HCT116 (cell line): ENCODE measurements at regions not wholly inside any gene's neighbourhood (a gene's known extent, or its start where the extent isn't known, plus 50 kb on each side); places are given as distances from the start of the nearest gene placed in this dataset.
"Not testable (repeated sequence)": the region's sequence is repeated elsewhere in the genome, so short reads cannot be mapped to it uniquely, and the experiment has no call there.

Experiments
- ATAC-seq: fragments of 200-7000 bp; cut with Tn5 transposase; 2 replicates; pipeline ENCODE4 v1.9.1; 2020; ENCODE audit warnings: mild to moderate bottlenecking, moderate library complexity
- BruUV-seq: library from RNA; stranded (reverse); fragments of 400-500 nt; replicated peaks from 2 replicates; lab custom pipeline; 2021; lab: Mats Ljungman, UMichigan
- CTCF ChIA-PET: fragments of 300-600 bp; sonication (Branson Sonifier 250); formaldehyde crosslinking; loops from one replicate; lab custom pipeline; 2021; ENCODE audit warnings: antibody characterized with exemption; lab: Charles Lee
- POLR2A ChIA-PET: fragments of 300-600, 350-600 bp; sonication (Branson Sonifier 250); formaldehyde crosslinking; loops from one replicate; lab custom pipeline; 2021; ENCODE audit warnings: antibody characterized with exemption; lab: Charles Lee
- RAD21 ChIA-PET, 2 experiments: fragments of 300-600 bp; sonication (Branson Sonifier 250); formaldehyde crosslinking; loops; one replicate each; lab custom pipeline; 2023; ENCODE audit warnings: low total read pairs in 2 of 2; ENCODE audit not compliant: uncharacterized antibody in 2 of 2, unreplicated experiment in 2 of 2, low non-redundant PET in 1 of 2; lab: Charles Lee
- DNase-seq: peaks from one replicate; pipeline ENCODE4 v3.0.0-alpha.2; 2010; ENCODE audit warnings: low read depth, low spot score
- H2AFZ ChIP-seq: fragments of 200-600 bp; shearing (Covaris generic), sonication (generic); 2 replicates; pipeline ENCODE4 v1.6.1; 2017; ENCODE audit warnings: low read depth, mixed run types, mixed read lengths, antibody characterized with exemption, low read length; ENCODE audit not compliant: poor library complexity, severe bottlenecking
- H3K27ac ChIP-seq: 2 replicates; pipeline ENCODE4 v1.5.1; 2012; ENCODE audit warnings: low read depth, low read length
- H3K27me3 ChIP-seq: fragments of 200-600 bp; sonication (generic); 2 replicates; pipeline ENCODE4 v1.6.1; 2016; ENCODE audit warnings: mixed run types, low read length, mixed read lengths; ENCODE audit not compliant: insufficient read depth
- H3K36me3 ChIP-seq, 2 experiments: fragments of 200-500 bp in 1 of 2; fragments of 200-600 bp in 1 of 2; sonication (Bioruptor generic) in 1 of 2; sonication (generic) in 1 of 2; 2 replicates each; pipeline versions ENCODE4 v1.5.1 to v1.6.1; 2014 to 2016; ENCODE audit warnings: low read length in 2 of 2, inconsistent platforms in 1 of 2, mixed read lengths in 1 of 2, mixed run types in 1 of 2; ENCODE audit not compliant: insufficient read depth in 2 of 2, control insufficient read depth in 1 of 2
- H3K4me1 ChIP-seq, 2 experiments: fragments of 200-600 bp in 1 of 2; sonication (generic) in 1 of 2; 2 replicates each; pipeline versions ENCODE4 v1.5.1 to v1.6.1; 2012 to 2017; ENCODE audit warnings: low read length in 2 of 2, inconsistent platforms in 1 of 2, mild to moderate bottlenecking in 1 of 2, mixed read lengths in 1 of 2, mixed run types in 1 of 2, moderate library complexity in 1 of 2; ENCODE audit not compliant: insufficient read depth in 2 of 2, control insufficient read depth in 1 of 2
- H3K4me2 ChIP-seq: fragments of 200-600 bp; sonication (generic); 2 replicates; pipeline ENCODE4 v1.6.1; 2017; ENCODE audit warnings: mixed run types, low read length, mixed read lengths
- H3K4me3 ChIP-seq, 2 experiments: fragments of 200-600 bp in 1 of 2; sonication (generic) in 1 of 2; replicated peaks in 1 of 2; 2 replicates each; pipeline ENCODE4 v1.5.1; 2011 to 2016; ENCODE audit warnings: low read length in 2 of 2, control low read depth in 1 of 2, low read depth in 1 of 2, mild to moderate bottlenecking in 1 of 2, mixed read lengths in 1 of 2, mixed run types in 1 of 2
- H3K79me2 ChIP-seq: fragments of 200-600 bp; sonication (generic); 2 replicates; pipeline ENCODE4 v1.6.1; 2017; ENCODE audit warnings: mild to moderate bottlenecking, mixed run types, low read length, moderate library complexity, mixed read lengths; ENCODE audit not compliant: insufficient read depth
- H3K9ac ChIP-seq: fragments of 200-600 bp; sonication (generic); 2 replicates; pipeline ENCODE4 v1.6.1; 2016; ENCODE audit warnings: low read length, mixed read lengths
- H3K9me2 ChIP-seq: fragments of 200-600 bp; sonication (generic), shearing (Covaris generic); 2 replicates; pipeline ENCODE4 v1.6.1; 2017; ENCODE audit warnings: mixed run types, mild to moderate bottlenecking, moderate library complexity; ENCODE audit not compliant: insufficient read depth
- H3K9me3 ChIP-seq, 2 experiments: fragments of 200-500 bp in 1 of 2; fragments of 200-600 bp in 1 of 2; sonication (Bioruptor generic) in 1 of 2; sonication (generic) in 1 of 2; 2 replicates each; pipeline ENCODE4 v1.6.1; 2014 to 2017; ENCODE audit warnings: low read length in 2 of 2, mixed read lengths in 2 of 2, inconsistent platforms in 1 of 2, low read depth in 1 of 2, mild to moderate bottlenecking in 1 of 2, mixed run types in 1 of 2, moderate library complexity in 1 of 2; ENCODE audit not compliant: control insufficient read depth in 1 of 2, insufficient read depth in 1 of 2
- H4K20me1 ChIP-seq: fragments of 200-600 bp; sonication (generic), shearing (Covaris generic); 2 replicates; pipeline ENCODE4 v1.6.1; 2017; ENCODE audit warnings: mixed run types, mild to moderate bottlenecking, moderate library complexity; ENCODE audit not compliant: insufficient read depth
- CEBPB ChIP-seq: IDR thresholded peaks from 2 replicates; pipeline ENCODE4 v1.6.1; 2012; ENCODE audit warnings: low read depth
- ELF1 ChIP-seq: IDR thresholded peaks from 2 replicates; pipeline ENCODE4 v1.6.1; 2012; ENCODE audit warnings: low read depth, borderline replicate concordance
- EZH2phosphoT487 ChIP-seq: fragments of 200-600 bp; IDR thresholded peaks from 2 replicates; pipeline ENCODE4 v1.6.1; 2018; ENCODE audit warnings: antibody characterized with exemption, borderline replicate concordance
- FOSL1 ChIP-seq: IDR thresholded peaks from 2 replicates; pipeline ENCODE4 v1.6.1; 2012; ENCODE audit warnings: low read depth
- POLR2A ChIP-seq: IDR thresholded peaks from 2 replicates; pipeline ENCODE4 v1.7.0; 2011; ENCODE audit warnings: borderline replicate concordance; ENCODE audit not compliant: insufficient read depth, insufficient read length; ENCODE audit errors: extremely low read depth
- RAD21 ChIP-seq: IDR thresholded peaks from 2 replicates; pipeline ENCODE4 v1.6.1; 2012; ENCODE audit warnings: low read depth, mild to moderate bottlenecking
- SIN3A ChIP-seq: IDR thresholded peaks from 2 replicates; pipeline ENCODE4 v1.6.1; 2012; ENCODE audit warnings: low read depth
- SP1 ChIP-seq: IDR thresholded peaks from 2 replicates; pipeline ENCODE4 v1.6.1; 2012; ENCODE audit warnings: low read depth
- TCF7L2 ChIP-seq: IDR thresholded peaks from 2 replicates; pipeline ENCODE4 v1.7.0; 2011; ENCODE audit warnings: borderline replicate concordance, inconsistent platforms; ENCODE audit not compliant: insufficient read depth, insufficient read length; ENCODE audit errors: extremely low read depth
- ZFX ChIP-seq: fragments of 450-650 bp; IDR thresholded peaks from 2 replicates; pipeline ENCODE4 v1.6.1; 2017
- ZNF274 ChIP-seq: fragments of 200-500 bp; sonication (Bioruptor generic); IDR thresholded peaks from 2 replicates; pipeline ENCODE4 v1.6.1; 2014; ENCODE audit warnings: mild to moderate bottlenecking, low read depth, low read length, inconsistent platforms
- intact Hi-C: fragments of 100-400 bp; cut with micrococcal nuclease; formaldehyde crosslinking; loops from 2 replicates; pipeline ENCODE4 v1.10.0; 2022
- TF ChIP-seq, protein P1 (sequence below): IDR thresholded peaks from 2 replicates; pipeline ENCODE4 v1.6.1; 2011; ENCODE audit warnings: mild to moderate bottlenecking, low read length, moderate library complexity; ENCODE audit not compliant: insufficient replicate concordance; ENCODE audit errors: extremely low read depth
- TF ChIP-seq, protein P2 (sequence below): IDR thresholded peaks from 2 replicates; pipeline ENCODE4 v1.6.1; 2012; ENCODE audit warnings: low read depth
- TF ChIP-seq, protein P3 (sequence below): IDR thresholded peaks from 2 replicates; pipeline ENCODE4 v1.6.1; 2012

DNA sequence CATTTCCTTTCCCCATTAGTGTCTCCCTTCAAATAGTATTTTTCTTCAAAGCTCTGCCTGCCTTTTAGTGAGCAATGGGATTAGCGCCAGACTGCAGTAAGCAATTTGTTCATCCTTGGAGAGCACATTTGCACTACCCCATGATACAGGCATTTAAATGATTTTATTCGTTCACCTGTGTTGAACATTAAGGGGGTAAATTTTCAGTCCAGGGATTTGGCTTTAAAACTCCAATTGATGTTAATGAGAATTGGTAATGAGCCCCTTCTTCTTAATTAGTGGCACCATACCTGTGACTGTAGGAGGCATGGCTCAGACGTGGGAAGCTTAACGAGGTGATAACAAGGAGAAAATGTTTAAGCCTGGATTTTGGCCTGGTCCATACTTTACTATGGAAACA lies 161.4 kb upstream of the NANOGP8 start:
- BruUV-seq = no TSS peak
- Histone ChIP-seq H3K4me1 (peaks cover 0 to 5% of the 10 kb centered on the region in 2 experiments; a peak in 1 of 4 replicates), H3K27me3 (no peaks in the 10 kb centered on the region), H3K4me3 (no peak overlapping the region), H3K9me3 (no peaks in the 10 kb centered on the region), H3K9me2 (no peaks in the 10 kb centered on the region), H3K9ac (no peak overlapping the region), H2AFZ (no peak overlapping the region), H3K4me2 (no peak overlapping the region), H3K79me2 (no peaks in the 10 kb centered on the region), H3K27ac (no peak overlapping the region), H3K36me3 (no peaks in the 10 kb centered on the region), H4K20me1 (no peaks in the 10 kb centered on the region)
- POLR2A ChIA-PET = no interaction called here
- DNase-seq (no peak), ATAC-seq (no peak)
- intact Hi-C loops = no loop called here
- TF ChIP-seq CEBPB (no peak), SIN3A (no peak), SP1 (no peak), EZH2phosphoT487 (no peak), FOSL1 (no peak), ZNF274 (no peak), RAD21 (no peak), TCF7L2 (no peak), ZFX (no peak), POLR2A (no peak), ELF1 (no peak)
- TF ChIP-seq, protein P1, sequence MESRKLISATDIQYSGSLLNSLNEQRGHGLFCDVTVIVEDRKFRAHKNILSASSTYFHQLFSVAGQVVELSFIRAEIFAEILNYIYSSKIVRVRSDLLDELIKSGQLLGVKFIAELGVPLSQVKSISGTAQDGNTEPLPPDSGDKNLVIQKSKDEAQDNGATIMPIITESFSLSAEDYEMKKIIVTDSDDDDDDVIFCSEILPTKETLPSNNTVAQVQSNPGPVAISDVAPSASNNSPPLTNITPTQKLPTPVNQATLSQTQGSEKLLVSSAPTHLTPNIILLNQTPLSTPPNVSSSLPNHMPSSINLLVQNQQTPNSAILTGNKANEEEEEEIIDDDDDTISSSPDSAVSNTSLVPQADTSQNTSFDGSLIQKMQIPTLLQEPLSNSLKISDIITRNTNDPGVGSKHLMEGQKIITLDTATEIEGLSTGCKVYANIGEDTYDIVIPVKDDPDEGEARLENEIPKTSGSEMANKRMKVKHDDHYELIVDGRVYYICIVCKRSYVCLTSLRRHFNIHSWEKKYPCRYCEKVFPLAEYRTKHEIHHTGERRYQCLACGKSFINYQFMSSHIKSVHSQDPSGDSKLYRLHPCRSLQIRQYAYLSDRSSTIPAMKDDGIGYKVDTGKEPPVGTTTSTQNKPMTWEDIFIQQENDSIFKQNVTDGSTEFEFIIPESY = no peak
- TF ChIP-seq, protein P2, sequence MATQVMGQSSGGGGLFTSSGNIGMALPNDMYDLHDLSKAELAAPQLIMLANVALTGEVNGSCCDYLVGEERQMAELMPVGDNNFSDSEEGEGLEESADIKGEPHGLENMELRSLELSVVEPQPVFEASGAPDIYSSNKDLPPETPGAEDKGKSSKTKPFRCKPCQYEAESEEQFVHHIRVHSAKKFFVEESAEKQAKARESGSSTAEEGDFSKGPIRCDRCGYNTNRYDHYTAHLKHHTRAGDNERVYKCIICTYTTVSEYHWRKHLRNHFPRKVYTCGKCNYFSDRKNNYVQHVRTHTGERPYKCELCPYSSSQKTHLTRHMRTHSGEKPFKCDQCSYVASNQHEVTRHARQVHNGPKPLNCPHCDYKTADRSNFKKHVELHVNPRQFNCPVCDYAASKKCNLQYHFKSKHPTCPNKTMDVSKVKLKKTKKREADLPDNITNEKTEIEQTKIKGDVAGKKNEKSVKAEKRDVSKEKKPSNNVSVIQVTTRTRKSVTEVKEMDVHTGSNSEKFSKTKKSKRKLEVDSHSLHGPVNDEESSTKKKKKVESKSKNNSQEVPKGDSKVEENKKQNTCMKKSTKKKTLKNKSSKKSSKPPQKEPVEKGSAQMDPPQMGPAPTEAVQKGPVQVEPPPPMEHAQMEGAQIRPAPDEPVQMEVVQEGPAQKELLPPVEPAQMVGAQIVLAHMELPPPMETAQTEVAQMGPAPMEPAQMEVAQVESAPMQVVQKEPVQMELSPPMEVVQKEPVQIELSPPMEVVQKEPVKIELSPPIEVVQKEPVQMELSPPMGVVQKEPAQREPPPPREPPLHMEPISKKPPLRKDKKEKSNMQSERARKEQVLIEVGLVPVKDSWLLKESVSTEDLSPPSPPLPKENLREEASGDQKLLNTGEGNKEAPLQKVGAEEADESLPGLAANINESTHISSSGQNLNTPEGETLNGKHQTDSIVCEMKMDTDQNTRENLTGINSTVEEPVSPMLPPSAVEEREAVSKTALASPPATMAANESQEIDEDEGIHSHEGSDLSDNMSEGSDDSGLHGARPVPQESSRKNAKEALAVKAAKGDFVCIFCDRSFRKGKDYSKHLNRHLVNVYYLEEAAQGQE = no peak
- TF ChIP-seq, protein P3, sequence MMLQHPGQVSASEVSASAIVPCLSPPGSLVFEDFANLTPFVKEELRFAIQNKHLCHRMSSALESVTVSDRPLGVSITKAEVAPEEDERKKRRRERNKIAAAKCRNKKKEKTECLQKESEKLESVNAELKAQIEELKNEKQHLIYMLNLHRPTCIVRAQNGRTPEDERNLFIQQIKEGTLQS = no peak
- CTCF ChIA-PET = no interaction called here
- RAD21 ChIA-PET = no interaction called here

DNA sequence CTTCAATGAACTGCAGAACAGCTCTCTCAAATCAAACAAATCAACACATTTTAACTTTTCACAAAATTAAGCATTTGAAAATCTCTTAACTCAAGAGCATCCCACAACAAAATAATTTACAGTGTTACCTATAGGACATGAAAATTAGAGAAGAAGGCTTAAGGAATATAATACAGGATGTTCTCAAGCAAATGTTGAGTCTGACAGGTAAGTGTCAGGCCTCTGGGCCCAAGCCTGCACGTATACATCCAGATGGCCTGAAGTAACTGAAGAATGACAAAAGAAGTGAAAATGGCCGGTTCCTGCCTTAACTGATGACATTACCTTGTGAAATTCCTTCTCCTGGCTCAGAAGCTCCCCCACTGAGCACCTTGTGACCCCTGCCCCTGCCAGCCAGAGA lies 160.6 kb upstream of the NANOGP8 start:
- CTCF ChIA-PET, H4K20me1 ChIP-seq, BruUV-seq, intact Hi-C loops, ATAC-seq, H3K4me1 ChIP-seq, DNase-seq, H3K4me2 ChIP-seq, H3K79me2 ChIP-seq, H3K27ac ChIP-seq, H3K4me3 ChIP-seq, H2AFZ ChIP-seq, RAD21 ChIA-PET, H3K9me3 ChIP-seq, POLR2A ChIA-PET, H3K36me3 ChIP-seq, H3K9ac ChIP-seq, H3K27me3 ChIP-seq, H3K9me2 ChIP-seq: not testable (repeated sequence)
